ENCODE measurements at regions not wholly inside any gene's neighbourhood (a gene's known extent, or its start where the extent isn't known, plus 50 kb on each side); places are given as distances from the start of the nearest gene placed in this dataset.
A peak's percentile ranks its signal among the peaks of the same experiment; 100 is the strongest.
"Not testable (repeated sequence)": the region's sequence is repeated elsewhere in the genome, so short reads cannot be mapped to it uniquely, and the experiment has no call there.

DNA sequence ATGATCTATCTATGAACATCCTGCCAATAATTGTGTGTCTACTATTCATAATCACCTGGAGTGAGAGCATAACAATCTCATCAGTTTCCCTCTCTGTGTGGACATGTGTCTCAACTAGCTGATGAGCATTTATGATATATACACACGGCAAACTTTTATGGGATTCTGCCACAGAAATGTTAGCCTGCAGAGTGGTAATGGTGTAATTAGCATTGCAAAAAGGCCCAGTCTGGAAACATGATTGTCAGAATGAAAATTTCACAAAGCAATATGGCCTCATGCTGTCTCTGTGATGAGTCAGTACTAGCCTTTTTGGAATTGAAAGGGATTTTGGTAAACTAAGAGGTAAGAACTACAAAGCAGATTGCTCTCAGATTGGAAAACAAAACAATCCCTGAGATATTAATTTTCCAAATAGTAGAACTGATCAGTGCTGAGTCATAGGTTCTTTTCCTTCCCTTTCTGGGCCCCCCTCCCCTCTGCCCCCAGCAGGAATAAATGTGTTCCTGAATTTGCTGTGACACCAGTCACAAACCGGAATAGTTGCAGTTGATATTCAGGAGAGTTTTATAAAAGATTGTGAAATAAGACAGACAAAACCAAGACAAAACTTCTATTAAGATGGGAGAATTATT lies 189.2 kb downstream of the OSR1 start:
- H3K27ac ChIP-seq (ENCODE audit: low read length), result no peak overlapping the region
- intact Hi-C loops (cut with DNase I), result no loop called here
- 88% methylated on average over 2 of the region's 2 CpGs for WGBS
- no peak for DNase-seq
- H3K4me1 ChIP-seq (ENCODE audit: control insufficient read depth, insufficient read depth, low read length), result no peaks in the 10 kb centered on the region
- no peak for ATAC-seq
- no peaks in the 10 kb centered on the region for H3K27me3 ChIP-seq (ENCODE audit: control insufficient read depth, insufficient read depth)
- H3K9me3 ChIP-seq (ENCODE audit: control insufficient read depth, low read length), result no peaks in the 10 kb centered on the region
- H3K4me3 ChIP-seq (ENCODE audit: low read length), result no peak overlapping the region

DNA sequence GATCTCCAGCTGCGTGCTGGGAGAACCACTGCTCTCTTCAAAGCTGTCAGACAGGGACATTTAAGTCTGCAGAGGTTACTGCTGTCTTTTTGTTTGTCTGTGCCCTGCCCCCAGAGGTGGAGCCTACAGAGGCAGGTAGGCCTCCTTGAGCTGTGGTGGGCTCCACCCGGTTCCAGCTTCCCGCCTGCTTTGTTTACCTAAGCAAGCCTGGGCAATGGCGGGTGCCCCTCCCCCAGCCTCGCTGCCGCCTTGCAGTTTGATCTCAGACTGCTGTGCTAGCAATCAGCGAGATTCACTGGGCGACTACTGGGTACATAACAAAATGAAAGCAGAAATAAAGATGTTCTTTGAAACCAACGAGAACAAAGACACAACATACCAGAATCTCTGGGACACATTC lies 194.3 kb downstream of the OSR1 start:
- H3K9me3 ChIP-seq (ENCODE audit: control insufficient read depth, low read length); H3K27ac ChIP-seq (ENCODE audit: low read length); intact Hi-C loops (cut with DNase I); H3K4me1 ChIP-seq (ENCODE audit: control insufficient read depth, insufficient read depth, low read length); ATAC-seq; H3K4me3 ChIP-seq (ENCODE audit: low read length); H3K27me3 ChIP-seq (ENCODE audit: control insufficient read depth, insufficient read depth); DNase-seq: not testable (repeated sequence)
- 55% methylated on average over 9 of the region's 9 CpGs for WGBS

- intact Hi-C loops (cut with DNase I), result no loop called here
- DNase-seq, result no peak
- no peak for ATAC-seq
- no peak overlapping the region for H3K27ac ChIP-seq (ENCODE audit: low read length)
- H3K4me3 ChIP-seq (ENCODE audit: low read length), result no peak overlapping the region
- H3K4me1 ChIP-seq (ENCODE audit: control insufficient read depth, insufficient read depth, low read length), result no peaks in the 10 kb centered on the region
- 81% methylated on average over 4 of the region's 4 CpGs for WGBS
- no peaks in the 10 kb centered on the region for H3K27me3 ChIP-seq (ENCODE audit: control insufficient read depth, insufficient read depth)
- H3K9me3 ChIP-seq (ENCODE audit: control insufficient read depth, low read length), result no peaks in the 10 kb centered on the region
Observed at GRCh38 chr2:19158896-19159295, 199.5 kb downstream of the OSR1 start.

- DNase-seq, result no peak
Observed at GRCh38 chr2:19158211-19158610, 200.2 kb downstream of the OSR1 start.

DNA sequence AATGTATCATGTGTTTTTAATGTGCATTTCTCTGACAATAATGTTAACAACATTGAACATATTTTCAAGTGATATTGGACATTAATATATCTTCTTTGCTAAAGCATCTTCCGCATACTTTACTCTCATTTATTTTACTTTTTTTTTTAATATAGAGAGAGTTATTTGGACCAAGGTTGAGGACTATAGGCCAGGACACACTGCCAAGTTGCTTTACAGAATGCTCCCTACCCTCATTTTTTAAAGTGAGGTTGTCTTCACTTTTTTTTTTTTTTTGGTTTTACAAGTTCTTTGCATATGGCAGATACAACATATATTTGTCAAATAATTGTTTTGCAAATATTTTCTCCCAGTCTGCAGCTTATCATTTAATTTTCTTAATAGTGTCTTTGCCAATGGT lies 201.8 kb downstream of the OSR1 start:
- intact Hi-C loops (cut with DNase I), result no loop called here
- H3K4me1 ChIP-seq (ENCODE audit: control insufficient read depth, insufficient read depth, low read length), result no peaks in the 10 kb centered on the region
- no peak overlapping the region for H3K27ac ChIP-seq (ENCODE audit: low read length)
- 93% methylated on average over 1 of the region's 1 CpG for WGBS
- no peaks in the 10 kb centered on the region for H3K27me3 ChIP-seq (ENCODE audit: control insufficient read depth, insufficient read depth)
- ATAC-seq (no peak), DNase-seq (no peak)
- no peak overlapping the region for H3K4me3 ChIP-seq (ENCODE audit: low read length)
- no peaks in the 10 kb centered on the region for H3K9me3 ChIP-seq (ENCODE audit: control insufficient read depth, low read length)

More at GRCh38 chr2:19158211-19158610, 200.2 kb downstream of the OSR1 start:
- Histone ChIP-seq H3K4me3 (ENCODE audit: low read length) (no peak overlapping the region), H3K4me1 (ENCODE audit: control insufficient read depth, insufficient read depth, low read length) (no peaks in the 10 kb centered on the region), H3K27me3 (ENCODE audit: control insufficient read depth, insufficient read depth) (no peaks in the 10 kb centered on the region), H3K27ac (ENCODE audit: low read length) (no peak overlapping the region), H3K9me3 (ENCODE audit: control insufficient read depth, low read length) (no peaks in the 10 kb centered on the region)
- peak in 1 of 2 donors; percentile 67 for ATAC-seq
- WGBS, result 31% methylated on average over 1 of the region's 1 CpG
- intact Hi-C loops (cut with DNase I), result no loop called here

DNA sequence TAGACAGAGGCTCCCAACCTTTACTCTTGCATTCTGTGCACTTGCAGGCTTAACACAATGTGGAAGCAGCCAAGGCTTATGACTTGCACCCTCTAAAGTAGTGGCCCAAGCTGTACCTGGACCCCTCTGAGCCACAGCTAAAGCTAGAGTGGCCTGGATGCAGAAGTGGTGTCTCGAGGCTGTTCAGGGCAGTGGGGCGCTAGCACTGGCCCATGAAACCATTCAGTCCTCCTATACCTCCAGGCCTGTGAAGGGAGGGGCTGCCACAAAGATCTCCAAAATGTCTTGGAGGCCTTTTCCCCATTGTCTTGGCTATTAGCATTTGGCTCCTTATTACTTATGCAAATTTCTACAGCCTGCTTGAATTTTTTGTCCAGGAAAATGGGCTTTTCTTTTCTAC lies 207.7 kb downstream of the OSR1 start:
- 86% methylated on average over 2 of the region's 2 CpGs for WGBS
- H3K9me3 ChIP-seq (ENCODE audit: control insufficient read depth, low read length), result no peaks in the 10 kb centered on the region

DNA sequence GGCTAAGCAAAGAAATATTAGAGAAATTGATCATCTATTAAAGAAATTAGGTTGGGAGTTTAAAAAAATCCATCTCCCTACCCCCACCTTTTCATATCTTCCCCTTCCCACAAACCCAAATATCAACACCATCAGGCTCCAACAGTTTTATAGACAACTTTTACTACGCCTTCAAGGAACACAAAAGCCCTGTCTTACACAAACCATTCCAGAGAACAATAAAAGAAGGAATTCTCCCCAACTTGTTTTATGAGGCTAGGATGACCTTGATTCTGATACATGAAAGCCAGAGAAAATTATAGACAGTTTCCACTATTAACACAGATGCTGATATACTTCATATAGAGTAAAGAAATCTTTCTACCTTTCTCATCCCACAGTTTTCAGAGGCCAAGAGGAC lies 211.6 kb downstream of the OSR1 start:
- H3K9me3 ChIP-seq (ENCODE audit: control insufficient read depth, low read length), result no peaks in the 10 kb centered on the region
- H3K27ac ChIP-seq (ENCODE audit: low read length), result no peak overlapping the region
- intact Hi-C loops (cut with DNase I), result no loop called here
- no peaks in the 10 kb centered on the region for H3K27me3 ChIP-seq (ENCODE audit: control insufficient read depth, insufficient read depth)
- no peak overlapping the region for H3K4me3 ChIP-seq (ENCODE audit: low read length)
- WGBS, result 95% methylated on average over 1 of the region's 1 CpG
- no peak for DNase-seq
- no peak for ATAC-seq
- H3K4me1 ChIP-seq (ENCODE audit: control insufficient read depth, insufficient read depth, low read length), result peaks cover 2% of the 10 kb centered on the region

More for the DNA sequence above, 207.7 kb downstream of the OSR1 start:
- Histone ChIP-seq H3K4me3 (ENCODE audit: low read length) (no peak overlapping the region), H3K27me3 (ENCODE audit: control insufficient read depth, insufficient read depth) (no peaks in the 10 kb centered on the region), H3K4me1 (ENCODE audit: control insufficient read depth, insufficient read depth, low read length) (no peaks in the 10 kb centered on the region), H3K27ac (ENCODE audit: low read length) (no peak overlapping the region)
- intact Hi-C loops (cut with DNase I), result no loop called here
- no peak for DNase-seq
- ATAC-seq, result no peak

DNA sequence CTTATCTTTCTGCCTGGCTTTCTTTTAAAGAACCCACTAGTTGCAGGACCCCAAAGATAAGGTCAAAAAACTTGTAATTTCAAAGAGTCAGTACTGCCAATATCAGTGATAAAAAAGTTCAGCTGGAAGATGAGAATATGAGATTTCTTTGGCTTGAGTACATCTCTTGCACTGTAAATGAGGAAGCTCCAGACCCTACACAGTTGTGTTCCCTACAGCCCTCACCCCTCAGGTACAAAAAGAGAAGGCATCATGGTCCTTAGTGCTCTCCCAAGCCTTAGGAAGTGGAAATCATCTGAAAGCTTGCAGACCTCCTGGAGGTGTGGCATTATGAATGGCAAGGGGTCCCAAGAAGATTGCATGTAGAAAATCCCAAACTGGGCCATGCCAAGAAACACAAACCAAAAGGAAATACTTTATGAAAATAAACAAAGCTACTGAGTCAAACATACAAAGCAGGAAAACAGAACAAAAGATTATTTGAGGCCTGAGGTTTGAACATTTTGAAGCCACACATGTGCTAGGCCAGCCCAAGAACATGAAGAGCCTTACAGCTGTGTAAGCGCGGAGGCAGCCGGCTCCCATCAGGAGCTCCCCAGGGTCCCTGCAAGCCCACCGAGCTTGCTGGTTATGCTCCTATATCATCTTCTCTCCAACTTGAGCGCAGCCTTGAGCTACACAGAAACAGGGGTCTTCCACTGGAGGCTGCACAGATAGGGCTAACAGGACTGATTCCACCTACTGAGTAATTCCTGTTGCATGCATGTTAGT lies 217.0 kb downstream of the OSR1 start:
- H3K9me3 ChIP-seq (ENCODE audit: control insufficient read depth, low read length), result no peaks in the 10 kb centered on the region
- DNase-seq (no peak), ATAC-seq (no peak)
- peaks cover 6% of the 10 kb centered on the region for H3K4me1 ChIP-seq (ENCODE audit: control insufficient read depth, insufficient read depth, low read length)
- no peaks in the 10 kb centered on the region for H3K27me3 ChIP-seq (ENCODE audit: control insufficient read depth, insufficient read depth)
- intact Hi-C loops (cut with DNase I), result no loop called here
- WGBS, result 74% methylated on average over 5 of the region's 5 CpGs
- no peak overlapping the region for H3K27ac ChIP-seq (ENCODE audit: low read length)
- no peak overlapping the region for H3K4me3 ChIP-seq (ENCODE audit: low read length)

- H3K4me3 ChIP-seq (ENCODE audit: low read length), result no peak overlapping the region
- H3K4me1 ChIP-seq (ENCODE audit: control insufficient read depth, insufficient read depth, low read length), result peaks cover 6% of the 10 kb centered on the region
- H3K27ac ChIP-seq (ENCODE audit: low read length), result no peak overlapping the region
- DNase-seq (no peak), ATAC-seq (no peak)
- 88% methylated on average over 3 of the region's 3 CpGs for WGBS
- no peaks in the 10 kb centered on the region for H3K27me3 ChIP-seq (ENCODE audit: control insufficient read depth, insufficient read depth)
- no peaks in the 10 kb centered on the region for H3K9me3 ChIP-seq (ENCODE audit: control insufficient read depth, low read length)
- intact Hi-C loops (cut with DNase I), result no loop called here
Observed at GRCh38 chr2:19140463-19141208, 217.8 kb downstream of the OSR1 start.

DNA sequence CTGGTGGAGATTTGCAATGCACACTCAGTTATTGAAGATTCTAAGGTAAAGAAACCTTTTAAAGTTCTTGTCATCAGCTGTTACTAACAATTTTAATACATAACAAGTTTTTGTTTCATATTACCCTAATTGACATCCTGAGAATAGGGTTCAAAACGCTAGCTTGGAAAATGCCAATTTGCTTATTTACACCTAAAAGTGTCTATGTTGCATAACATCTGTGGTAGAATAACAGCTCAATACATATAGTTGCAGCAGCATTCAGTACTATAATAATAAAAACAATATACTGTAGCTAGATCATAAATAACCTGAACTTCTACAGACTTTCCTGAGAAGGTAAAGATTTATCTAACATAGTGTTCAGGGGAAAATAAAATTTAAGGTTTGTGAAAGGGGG lies 219.0 kb downstream of the OSR1 start:
- H3K4me3 ChIP-seq (ENCODE audit: low read length), result no peak overlapping the region
- H3K27ac ChIP-seq (ENCODE audit: low read length), result no peak overlapping the region
- 91% methylated on average over 1 of the region's 1 CpG for WGBS
- peaks cover 6% of the 10 kb centered on the region for H3K4me1 ChIP-seq (ENCODE audit: control insufficient read depth, insufficient read depth, low read length)
- H3K27me3 ChIP-seq (ENCODE audit: control insufficient read depth, insufficient read depth), result no peaks in the 10 kb centered on the region
- ATAC-seq (no peak), DNase-seq (no peak)
- intact Hi-C loops (cut with DNase I), result no loop called here
- no peaks in the 10 kb centered on the region for H3K9me3 ChIP-seq (ENCODE audit: control insufficient read depth, low read length)

GRCh38 chr2:19138264-19138825 lies 220.1 kb downstream of the OSR1 start:
- peaks cover 6% of the 10 kb centered on the region for H3K4me1 ChIP-seq (ENCODE audit: control insufficient read depth, insufficient read depth, low read length)
- no peaks in the 10 kb centered on the region for H3K27me3 ChIP-seq (ENCODE audit: control insufficient read depth, insufficient read depth)
- H3K9me3 ChIP-seq (ENCODE audit: control insufficient read depth, low read length), result no peaks in the 10 kb centered on the region
- ATAC-seq, result no peak
- H3K4me3 ChIP-seq (ENCODE audit: low read length), result no peak overlapping the region
- DNase-seq, result no peak
- intact Hi-C loops (cut with DNase I), result no loop called here
- WGBS, result 53% methylated on average over 4 of the region's 4 CpGs
- no peak overlapping the region for H3K27ac ChIP-seq (ENCODE audit: low read length)

Data from right cardiac atrium (tissue), 5 donors.